Stimulated activated CD4-positive, alpha-beta T cell treated with anti-CD3 and anti-CD28 coated beads, Interleukin-12 subunit alpha, Interleukin-12 subunit beta, amount 100 ng/mL, for 24 hours (primary cell): ENCODE measurements at regions not wholly inside any gene's neighbourhood (a gene's known extent, or its start where the extent isn't known, plus 50 kb on each side); places are given as distances from the start of the nearest gene placed in this dataset.
"Not testable (repeated sequence)": the region's sequence is repeated elsewhere in the genome, so short reads cannot be mapped to it uniquely, and the experiment has no call there.

Experiments
- DNase-seq, 2 experiments: peaks; one replicate each; pipeline ENCODE4 v3.0.0-alpha.2; 2020; ENCODE audit warnings: low read depth in 2 of 2

- DNase-seq = no peak
Observed at GRCh38 chr4:155468282-155468681, 91.5 kb upstream of the MAP9 start.

- no peak for DNase-seq
Observed at GRCh38 chr4:155450676-155451075, 73.9 kb upstream of the MAP9 start.

- no peak for DNase-seq
Observed at GRCh38 chr4:155445306-155445705, 68.5 kb upstream of the MAP9 start.

GRCh38 chr4:155444721-155445120 is 68.0 kb upstream of the MAP9 start:
- no peak for DNase-seq

- peak; percentile 11 to 54 for DNase-seq
Observed at GRCh38 chr4:155442267-155443105, 65.7 kb upstream of the MAP9 start.

GRCh38 chr4:155441475-155441874 is 64.7 kb upstream of the MAP9 start:
- no peak for DNase-seq

GRCh38 chr4:155439760-155440159 is 63.0 kb upstream of the MAP9 start:
- DNase-seq = not testable (repeated sequence)

- no peak for DNase-seq
Observed at GRCh38 chr4:155434904-155435303, 58.1 kb upstream of the MAP9 start.

GRCh38 chr4:155434366-155434765 is 57.6 kb upstream of the MAP9 start:
- no peak for DNase-seq

- no peak for DNase-seq
Observed at GRCh38 chr4:155433636-155434360, 57.0 kb upstream of the MAP9 start.

- no peak for DNase-seq
Observed at GRCh38 chr4:155430895-155431795, 54.4 kb upstream of the MAP9 start.

- no peak for DNase-seq
Observed at GRCh38 chr4:155428128-155428527, 51.4 kb upstream of the MAP9 start.

- DNase-seq = no peak
Observed at GRCh38 chr4:155426953-155427352, 50.2 kb upstream of the MAP9 start.
